ENCODE measurements at regions not wholly inside any gene's neighbourhood (a gene's known extent, or its start where the extent isn't known, plus 50 kb on each side); places are given as distances from the start of the nearest gene placed in this dataset.
"Not testable (repeated sequence)": the region's sequence is repeated elsewhere in the genome, so short reads cannot be mapped to it uniquely, and the experiment has no call there.

- H3K4me1 ChIP-seq (ENCODE audit: control insufficient read depth in 1 of 2, insufficient read depth in 2 of 2, low read length in 2 of 2); H3K27me3 Mint-ChIP-seq (ENCODE audit: low read depth in 3 of 3); H3K79me2 ChIP-seq (ENCODE audit: insufficient read depth, low read length); H3K4me1 Mint-ChIP-seq; H3K4me3 ChIP-seq (replicated peaks in 1 of 3; ENCODE audit: low read depth in 2 of 3, low read length in 3 of 3); H3K27ac Mint-ChIP-seq; H3K4me3 Mint-ChIP-seq; H3K27ac ChIP-seq (ENCODE audit: low read depth in 1 of 2, low read length in 2 of 2); H3K9me3 Mint-ChIP-seq; H2AFZ ChIP-seq (ENCODE audit: insufficient read depth, low read depth, low read length, poor library complexity, severe bottlenecking); H3K36me3 ChIP-seq (replicated peaks in 1 of 2; ENCODE audit: control insufficient read depth in 1 of 2, insufficient read depth in 2 of 2, low read length in 2 of 2); H3K4me2 ChIP-seq (replicated peaks; ENCODE audit: extremely low read depth, low read length, poor library complexity, severe bottlenecking); intact Hi-C loops (cut with micrococcal nuclease); H3K9ac ChIP-seq (ENCODE audit: insufficient read depth, low read length, poor library complexity, severe bottlenecking); DNase-seq; H4K20me1 ChIP-seq (ENCODE audit: insufficient read depth, low read length); H3K27me3 ChIP-seq (ENCODE audit: control insufficient read depth in 2 of 2, insufficient read depth in 2 of 2, low read length in 2 of 2); H3K36me3 Mint-ChIP-seq; H3K9me3 ChIP-seq (replicated peaks in 1 of 2; ENCODE audit: control insufficient read depth in 1 of 2, insufficient read depth in 1 of 2, low read length in 2 of 2): not testable (repeated sequence)
- WGBS (ENCODE audit: insufficient coverage) = 84% methylated on average over 2 of the region's 3 CpGs
Measured at GRCh38 chr15:20624085-20624484, 82.5 kb upstream of the GOLGA6L6 start.

DNA sequence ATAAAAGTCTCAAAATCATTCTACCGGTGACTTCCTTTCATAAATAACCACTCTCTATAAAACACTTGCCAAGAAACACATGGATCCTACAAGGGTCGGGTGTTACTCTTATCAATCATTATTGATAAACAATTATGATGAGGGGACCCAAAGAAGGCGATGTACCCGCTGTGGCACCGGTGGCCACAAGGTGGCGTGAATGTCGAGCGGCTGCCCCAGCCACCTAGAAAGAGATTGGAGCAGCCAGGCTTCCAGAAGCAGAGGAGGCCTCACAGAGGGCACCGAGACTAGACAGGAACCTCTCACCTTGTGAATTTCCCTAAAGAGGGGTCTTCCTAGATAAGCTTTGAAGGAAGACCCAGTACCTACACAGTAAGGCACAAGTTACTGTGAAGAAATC, 80.5 kb upstream of the GOLGA6L6 start:
- H3K4me1 Mint-ChIP-seq; H3K9me3 ChIP-seq (replicated peaks in 1 of 2; ENCODE audit: control insufficient read depth in 1 of 2, insufficient read depth in 1 of 2, low read length in 2 of 2); H4K20me1 ChIP-seq (ENCODE audit: insufficient read depth, low read length); H3K27ac ChIP-seq (ENCODE audit: low read depth in 1 of 2, low read length in 2 of 2); H3K27ac Mint-ChIP-seq; H2AFZ ChIP-seq (ENCODE audit: insufficient read depth, low read depth, low read length, poor library complexity, severe bottlenecking); H3K4me3 Mint-ChIP-seq; DNase-seq; H3K36me3 Mint-ChIP-seq; H3K4me2 ChIP-seq (replicated peaks; ENCODE audit: extremely low read depth, low read length, poor library complexity, severe bottlenecking); H3K79me2 ChIP-seq (ENCODE audit: insufficient read depth, low read length); intact Hi-C loops (cut with micrococcal nuclease); H3K9me3 Mint-ChIP-seq; H3K27me3 ChIP-seq (ENCODE audit: control insufficient read depth in 2 of 2, insufficient read depth in 2 of 2, low read length in 2 of 2); H3K4me1 ChIP-seq (ENCODE audit: control insufficient read depth in 1 of 2, insufficient read depth in 2 of 2, low read length in 2 of 2); H3K27me3 Mint-ChIP-seq (ENCODE audit: low read depth in 3 of 3); H3K36me3 ChIP-seq (replicated peaks in 1 of 2; ENCODE audit: control insufficient read depth in 1 of 2, insufficient read depth in 2 of 2, low read length in 2 of 2); H3K4me3 ChIP-seq (replicated peaks in 1 of 3; ENCODE audit: low read depth in 2 of 3, low read length in 3 of 3); H3K9ac ChIP-seq (ENCODE audit: insufficient read depth, low read length, poor library complexity, severe bottlenecking): not testable (repeated sequence)
- WGBS (ENCODE audit: insufficient coverage) = no CpG with 5 or more reads among the region's 9 CpGs

DNA sequence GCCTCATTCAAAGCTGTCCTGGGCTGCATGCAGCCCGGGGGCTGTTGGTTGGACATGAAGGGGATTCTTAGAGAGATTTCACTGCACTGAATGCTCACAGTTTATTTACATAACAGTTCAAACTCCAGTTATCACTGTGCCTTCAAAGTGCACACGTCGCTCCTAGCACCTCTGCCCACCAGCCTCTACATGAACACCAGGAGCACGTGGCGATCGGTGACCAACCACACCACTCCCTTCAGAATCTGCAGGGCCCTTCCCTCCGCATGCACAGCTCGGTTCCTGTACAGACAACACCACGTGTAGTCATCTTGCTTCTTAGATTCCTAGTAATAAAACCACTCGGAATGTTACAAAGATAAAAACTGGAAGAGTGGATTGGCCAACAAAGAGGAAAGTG, 72.9 kb upstream of the GOLGA6L6 start:
- H3K9me3 Mint-ChIP-seq; H4K20me1 ChIP-seq (ENCODE audit: insufficient read depth, low read length); H3K27ac ChIP-seq (ENCODE audit: low read depth in 1 of 2, low read length in 2 of 2); H3K36me3 ChIP-seq (replicated peaks in 1 of 2; ENCODE audit: control insufficient read depth in 1 of 2, insufficient read depth in 2 of 2, low read length in 2 of 2); H3K4me3 Mint-ChIP-seq; H3K9me3 ChIP-seq (replicated peaks in 1 of 2; ENCODE audit: control insufficient read depth in 1 of 2, insufficient read depth in 1 of 2, low read length in 2 of 2); H3K4me2 ChIP-seq (replicated peaks; ENCODE audit: extremely low read depth, low read length, poor library complexity, severe bottlenecking); H2AFZ ChIP-seq (ENCODE audit: insufficient read depth, low read depth, low read length, poor library complexity, severe bottlenecking); H3K79me2 ChIP-seq (ENCODE audit: insufficient read depth, low read length); H3K4me3 ChIP-seq (replicated peaks in 1 of 3; ENCODE audit: low read depth in 2 of 3, low read length in 3 of 3); H3K27ac Mint-ChIP-seq; H3K4me1 Mint-ChIP-seq; H3K27me3 ChIP-seq (ENCODE audit: control insufficient read depth in 2 of 2, insufficient read depth in 2 of 2, low read length in 2 of 2); H3K9ac ChIP-seq (ENCODE audit: insufficient read depth, low read length, poor library complexity, severe bottlenecking); H3K27me3 Mint-ChIP-seq (ENCODE audit: low read depth in 3 of 3); intact Hi-C loops (cut with micrococcal nuclease); H3K4me1 ChIP-seq (ENCODE audit: control insufficient read depth in 1 of 2, insufficient read depth in 2 of 2, low read length in 2 of 2); H3K36me3 Mint-ChIP-seq; DNase-seq: not testable (repeated sequence)
- WGBS (ENCODE audit: insufficient coverage) = no CpG with 5 or more reads among the region's 10 CpGs

DNA sequence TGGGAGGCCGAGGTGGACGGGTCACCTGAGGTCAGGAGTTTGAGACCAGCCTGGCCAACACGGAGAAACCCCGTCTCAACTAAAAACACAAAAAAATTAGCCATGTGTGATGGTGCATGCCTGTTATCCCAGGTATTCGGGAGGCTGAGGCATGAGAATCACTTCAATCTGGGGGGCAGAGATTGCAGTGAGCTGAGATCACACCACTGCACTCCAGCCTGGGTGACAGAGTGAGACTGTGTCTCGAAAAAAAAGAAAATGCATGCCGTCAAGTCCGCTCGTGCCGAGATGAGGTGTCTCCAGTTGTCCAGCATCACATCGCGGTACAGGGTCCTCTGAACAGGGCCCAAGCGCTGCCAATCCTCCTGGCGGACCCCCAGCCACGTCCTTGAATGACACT, 71.2 kb upstream of the GOLGA6L6 start:
- H3K27me3 Mint-ChIP-seq (ENCODE audit: low read depth in 3 of 3); DNase-seq; H3K4me2 ChIP-seq (replicated peaks; ENCODE audit: extremely low read depth, low read length, poor library complexity, severe bottlenecking); H3K27ac ChIP-seq (ENCODE audit: low read depth in 1 of 2, low read length in 2 of 2); H3K4me1 Mint-ChIP-seq; H2AFZ ChIP-seq (ENCODE audit: insufficient read depth, low read depth, low read length, poor library complexity, severe bottlenecking); H3K79me2 ChIP-seq (ENCODE audit: insufficient read depth, low read length); H3K4me1 ChIP-seq (ENCODE audit: control insufficient read depth in 1 of 2, insufficient read depth in 2 of 2, low read length in 2 of 2); H3K9ac ChIP-seq (ENCODE audit: insufficient read depth, low read length, poor library complexity, severe bottlenecking); H3K36me3 ChIP-seq (replicated peaks in 1 of 2; ENCODE audit: control insufficient read depth in 1 of 2, insufficient read depth in 2 of 2, low read length in 2 of 2); H3K27ac Mint-ChIP-seq; H3K27me3 ChIP-seq (ENCODE audit: control insufficient read depth in 2 of 2, insufficient read depth in 2 of 2, low read length in 2 of 2); H3K4me3 ChIP-seq (replicated peaks in 1 of 3; ENCODE audit: low read depth in 2 of 3, low read length in 3 of 3); intact Hi-C loops (cut with micrococcal nuclease); H3K9me3 ChIP-seq (replicated peaks in 1 of 2; ENCODE audit: control insufficient read depth in 1 of 2, insufficient read depth in 1 of 2, low read length in 2 of 2); H4K20me1 ChIP-seq (ENCODE audit: insufficient read depth, low read length); H3K4me3 Mint-ChIP-seq; H3K9me3 Mint-ChIP-seq; H3K36me3 Mint-ChIP-seq: not testable (repeated sequence)
- 100% methylated on average over 3 of the region's 15 CpGs for WGBS (ENCODE audit: insufficient coverage)

- H3K79me2 ChIP-seq (ENCODE audit: insufficient read depth, low read length); H3K36me3 ChIP-seq (replicated peaks in 1 of 2; ENCODE audit: control insufficient read depth in 1 of 2, insufficient read depth in 2 of 2, low read length in 2 of 2); H3K27ac Mint-ChIP-seq; H3K9me3 ChIP-seq (replicated peaks in 1 of 2; ENCODE audit: control insufficient read depth in 1 of 2, insufficient read depth in 1 of 2, low read length in 2 of 2); H3K9ac ChIP-seq (ENCODE audit: insufficient read depth, low read length, poor library complexity, severe bottlenecking); H3K4me2 ChIP-seq (replicated peaks; ENCODE audit: extremely low read depth, low read length, poor library complexity, severe bottlenecking); H4K20me1 ChIP-seq (ENCODE audit: insufficient read depth, low read length); H3K27ac ChIP-seq (ENCODE audit: low read depth in 1 of 2, low read length in 2 of 2); intact Hi-C loops (cut with micrococcal nuclease); H3K4me3 Mint-ChIP-seq; DNase-seq; H3K9me3 Mint-ChIP-seq; H3K4me3 ChIP-seq (replicated peaks in 1 of 3; ENCODE audit: low read depth in 2 of 3, low read length in 3 of 3); H2AFZ ChIP-seq (ENCODE audit: insufficient read depth, low read depth, low read length, poor library complexity, severe bottlenecking); H3K27me3 ChIP-seq (ENCODE audit: control insufficient read depth in 2 of 2, insufficient read depth in 2 of 2, low read length in 2 of 2); H3K4me1 Mint-ChIP-seq; H3K4me1 ChIP-seq (ENCODE audit: control insufficient read depth in 1 of 2, insufficient read depth in 2 of 2, low read length in 2 of 2); H3K36me3 Mint-ChIP-seq; H3K27me3 Mint-ChIP-seq (ENCODE audit: low read depth in 3 of 3): not testable (repeated sequence)
- 85% methylated on average over 4 of the region's 9 CpGs for WGBS (ENCODE audit: insufficient coverage)
Measured at GRCh38 chr15:20612356-20612755, 70.8 kb upstream of the GOLGA6L6 start.
